Loucy (cell line): ENCODE measurements at regions not wholly inside any gene's neighbourhood (a gene's known extent, or its start where the extent isn't known, plus 50 kb on each side); places are given as distances from the start of the nearest gene placed in this dataset.

Experiments
- H2AFZ ChIP-seq: fragments of 200-600 bp; sonication (generic); 2 replicates; pipeline ENCODE4 v1.6.0; 2016; ENCODE audit warnings: antibody characterized with exemption, mild to moderate bottlenecking, low read length, moderate library complexity
- H3F3A ChIP-seq: fragments of 200-600 bp; 2 replicates; pipeline ENCODE4 v1.6.0; 2016; ENCODE audit warnings: antibody characterized with exemption, low read depth, mild to moderate bottlenecking
- H3K27me3 ChIP-seq: fragments of 200-600 bp; sonication (generic); 2 replicates; pipeline ENCODE4 v1.6.1; 2014; ENCODE audit warnings: low read length, mild to moderate bottlenecking; ENCODE audit not compliant: insufficient read depth, poor library complexity, severe bottlenecking
- H3K36me3 ChIP-seq: fragments of 200-600 bp; sonication (generic); 2 replicates; pipeline ENCODE4 v1.6.1; 2016; ENCODE audit warnings: low read length; ENCODE audit not compliant: insufficient read depth
- H3K4me1 ChIP-seq: fragments of 200-600 bp; sonication (generic); 2 replicates; pipeline ENCODE4 v1.5.1; 2014; ENCODE audit warnings: low read length, mild to moderate bottlenecking; ENCODE audit not compliant: insufficient read depth, poor library complexity, severe bottlenecking
- H3K4me2 ChIP-seq: fragments of 200-600 bp; sonication (generic); 2 replicates; pipeline ENCODE4 v1.6.0; 2014; ENCODE audit warnings: antibody characterized with exemption, low read length, low read depth, mild to moderate bottlenecking; ENCODE audit not compliant: poor library complexity, severe bottlenecking
- H3K4me3 ChIP-seq: fragments of 200-600 bp; sonication (generic); 2 replicates; pipeline ENCODE4 v1.5.1; 2014; ENCODE audit warnings: low read length, mild to moderate bottlenecking, mixed read lengths; ENCODE audit not compliant: poor library complexity, severe bottlenecking
- H3K79me2 ChIP-seq: fragments of 200-600 bp; sonication (generic); 2 replicates; pipeline ENCODE4 v1.6.1; 2014; ENCODE audit warnings: low read length; ENCODE audit not compliant: insufficient read depth
- H3K9ac ChIP-seq: fragments of 200-600 bp; sonication (generic); 2 replicates; pipeline ENCODE4 v1.6.0; 2014; ENCODE audit warnings: mild to moderate bottlenecking, low read depth, low read length, moderate library complexity; ENCODE audit not compliant: poor library complexity, severe bottlenecking
- H3K9me2 ChIP-seq: fragments of 200-600 bp; sonication (generic); replicated peaks from 2 replicates; pipeline ENCODE4 v1.6.1; 2016; ENCODE audit warnings: low read depth, low read length, mixed read lengths
- H3K9me3 ChIP-seq: fragments of 200-600 bp; sonication (generic); 2 replicates; pipeline ENCODE4 v1.6.1; 2014; ENCODE audit warnings: mild to moderate bottlenecking, antibody characterized with exemption, low read length, low read depth; ENCODE audit not compliant: insufficient read depth
- H4K20me1 ChIP-seq: fragments of 200-600 bp; sonication (generic); 2 replicates; pipeline ENCODE4 v1.6.0; 2014; ENCODE audit warnings: antibody characterized with exemption, low read length, mild to moderate bottlenecking; ENCODE audit not compliant: insufficient read depth, poor library complexity, severe bottlenecking
- EZH2phosphoT487 ChIP-seq: fragments of 200-600 bp; IDR thresholded peaks from 2 replicates; pipeline ENCODE4 v1.6.1; 2018; ENCODE audit warnings: antibody characterized with exemption, mild to moderate bottlenecking, moderate library complexity, borderline replicate concordance
- TF ChIP-seq, protein P1 (sequence below): fragments of 200-600 bp; sonication (generic); conservative IDR thresholded peaks from 2 replicates; pipeline ENCODE4 v1.5.1; 2014; ENCODE audit warnings: mild to moderate bottlenecking, antibody characterized with exemption, low read length

DNA sequence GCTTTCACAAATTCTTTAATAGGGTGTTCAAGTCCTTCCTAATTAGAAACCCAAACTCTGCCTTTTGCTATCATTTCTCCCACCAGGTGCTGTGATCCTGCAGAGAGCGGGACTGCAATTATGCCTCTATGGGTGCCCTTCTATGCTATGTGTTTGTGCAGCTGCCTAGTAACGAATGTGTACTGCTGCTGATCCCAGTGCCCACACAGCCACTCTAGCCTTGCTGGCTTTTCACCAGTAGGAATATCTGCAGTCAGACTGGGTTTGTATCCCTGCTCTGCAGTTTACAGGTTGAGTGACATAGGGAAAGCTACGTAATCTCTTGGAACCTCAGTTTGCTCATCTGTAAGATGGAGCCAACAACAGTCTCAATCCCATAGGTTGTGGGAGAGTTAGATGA is 179.6 kb upstream of the IRX3 start:
- Histone ChIP-seq H3F3A (no peaks in the 10 kb centered on the region), H3K4me3 (no peak overlapping the region), H3K9me3 (peaks cover 4% of the 10 kb centered on the region; the same call in 1 of the 2 replicates), H3K79me2 (no peaks in the 10 kb centered on the region), H3K27me3 (no peaks in the 10 kb centered on the region), H4K20me1 (no peaks in the 10 kb centered on the region), H3K4me1 (no peaks in the 10 kb centered on the region), H3K36me3 (no peaks in the 10 kb centered on the region), H3K4me2 (no peak overlapping the region), H3K9me2 (no peaks in the 10 kb centered on the region), H3K9ac (no peak overlapping the region), H2AFZ (no peak overlapping the region)
- no peak for TF ChIP-seq EZH2phosphoT487
- TF ChIP-seq, protein P1, sequence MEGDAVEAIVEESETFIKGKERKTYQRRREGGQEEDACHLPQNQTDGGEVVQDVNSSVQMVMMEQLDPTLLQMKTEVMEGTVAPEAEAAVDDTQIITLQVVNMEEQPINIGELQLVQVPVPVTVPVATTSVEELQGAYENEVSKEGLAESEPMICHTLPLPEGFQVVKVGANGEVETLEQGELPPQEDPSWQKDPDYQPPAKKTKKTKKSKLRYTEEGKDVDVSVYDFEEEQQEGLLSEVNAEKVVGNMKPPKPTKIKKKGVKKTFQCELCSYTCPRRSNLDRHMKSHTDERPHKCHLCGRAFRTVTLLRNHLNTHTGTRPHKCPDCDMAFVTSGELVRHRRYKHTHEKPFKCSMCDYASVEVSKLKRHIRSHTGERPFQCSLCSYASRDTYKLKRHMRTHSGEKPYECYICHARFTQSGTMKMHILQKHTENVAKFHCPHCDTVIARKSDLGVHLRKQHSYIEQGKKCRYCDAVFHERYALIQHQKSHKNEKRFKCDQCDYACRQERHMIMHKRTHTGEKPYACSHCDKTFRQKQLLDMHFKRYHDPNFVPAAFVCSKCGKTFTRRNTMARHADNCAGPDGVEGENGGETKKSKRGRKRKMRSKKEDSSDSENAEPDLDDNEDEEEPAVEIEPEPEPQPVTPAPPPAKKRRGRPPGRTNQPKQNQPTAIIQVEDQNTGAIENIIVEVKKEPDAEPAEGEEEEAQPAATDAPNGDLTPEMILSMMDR: no peak

DNA sequence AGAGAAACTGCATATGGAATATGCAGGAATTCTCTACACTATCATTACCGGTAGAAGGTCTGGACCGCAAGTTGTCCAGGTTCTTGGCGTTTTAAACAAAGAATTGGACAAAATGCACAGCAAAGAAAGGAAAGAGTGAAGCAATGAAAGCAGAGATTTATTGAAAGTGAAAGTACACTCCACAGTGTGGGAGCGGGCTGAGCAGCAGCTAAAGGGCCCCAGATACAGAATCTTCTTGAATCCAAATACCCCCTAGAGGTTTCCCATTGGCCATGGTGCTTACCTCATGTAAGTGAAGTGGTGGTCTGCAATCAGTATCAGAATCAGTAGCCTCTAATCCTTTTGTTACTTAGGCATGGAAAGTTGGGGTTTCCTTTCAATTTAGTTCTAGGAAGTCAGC is 178.5 kb upstream of the IRX3 start:
- H3K27me3 ChIP-seq: no peaks in the 10 kb centered on the region
- TF ChIP-seq, protein P1: no peak
- no peak for TF ChIP-seq EZH2phosphoT487
- no peak overlapping the region for H3K4me2 ChIP-seq
- H3K9ac ChIP-seq: no peak overlapping the region
- H3K79me2 ChIP-seq: no peaks in the 10 kb centered on the region
- peaks cover 4% of the 10 kb centered on the region; the same call in 1 of the 2 replicates for H3K9me3 ChIP-seq
- H2AFZ ChIP-seq: no peak overlapping the region
- H4K20me1 ChIP-seq: no peaks in the 10 kb centered on the region
- H3K9me2 ChIP-seq: no peaks in the 10 kb centered on the region
- no peak overlapping the region for H3K4me3 ChIP-seq
- H3K36me3 ChIP-seq: no peaks in the 10 kb centered on the region
- no peaks in the 10 kb centered on the region for H3F3A ChIP-seq
- no peaks in the 10 kb centered on the region for H3K4me1 ChIP-seq

DNA sequence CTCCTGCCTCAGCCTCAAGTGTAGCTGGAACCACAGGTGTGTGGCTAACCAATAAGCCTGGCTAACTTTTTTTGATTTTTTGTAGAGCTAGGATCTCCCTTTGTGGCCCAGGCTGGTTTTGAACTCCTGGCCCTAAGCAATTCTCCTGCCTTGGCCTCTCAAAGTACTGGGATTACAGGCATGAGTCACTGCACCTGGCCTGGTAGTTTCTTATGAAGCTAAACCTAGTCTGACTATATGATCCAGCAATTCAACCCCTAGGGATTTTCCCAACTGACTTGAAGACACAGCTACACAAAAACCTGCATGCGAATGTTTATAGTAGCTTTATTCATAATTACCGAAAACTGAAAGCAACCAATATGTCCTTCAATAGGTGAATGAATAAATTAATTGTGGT is 176.2 kb upstream of the IRX3 start:
- no peak overlapping the region for H3K4me2 ChIP-seq
- no peak overlapping the region for H3K9ac ChIP-seq
- H4K20me1 ChIP-seq: no peaks in the 10 kb centered on the region
- H3K4me1 ChIP-seq: no peaks in the 10 kb centered on the region
- no peak overlapping the region for H2AFZ ChIP-seq
- no peaks in the 10 kb centered on the region for H3K36me3 ChIP-seq
- no peaks in the 10 kb centered on the region for H3K9me2 ChIP-seq
- no peaks in the 10 kb centered on the region for H3K79me2 ChIP-seq
- peaks cover 4% of the 10 kb centered on the region; the same call in 1 of the 2 replicates for H3K9me3 ChIP-seq
- no peak overlapping the region for H3K4me3 ChIP-seq
- H3K27me3 ChIP-seq: no peaks in the 10 kb centered on the region
- H3F3A ChIP-seq: no peaks in the 10 kb centered on the region
- no peak for TF ChIP-seq EZH2phosphoT487
- TF ChIP-seq, protein P1: no peak
